HEK293 (cell line): ENCODE measurements at regions not wholly inside any gene's neighbourhood (a gene's known extent, or its start where the extent isn't known, plus 50 kb on each side); places are given as distances from the start of the nearest gene placed in this dataset.

Source experiments
- AEBP2 ChIP-seq: fragments of 450-650 bp; formaldehyde crosslinking; IDR thresholded peaks from 2 replicates; pipeline ENCODE4 v1.5.1; 2016; ENCODE audit warnings: missing biosample characterization, missing genetic modification characterization, borderline replicate concordance
- CTCF ChIP-seq: fragments of 450-650 bp; formaldehyde crosslinking; IDR thresholded peaks from 2 replicates; pipeline ENCODE4 v1.5.1; 2016; ENCODE audit warnings: missing biosample characterization, missing genetic modification characterization
- MZF1 ChIP-seq: fragments of 450-650 bp; formaldehyde crosslinking; IDR thresholded peaks from 2 replicates; pipeline ENCODE4 v1.5.1; 2017; ENCODE audit warnings: missing biosample characterization, missing genetic modification characterization, borderline replicate concordance
- PRDM1 ChIP-seq: fragments of 450-650 bp; formaldehyde crosslinking; IDR thresholded peaks from 2 replicates; pipeline ENCODE4; 2016; ENCODE audit warnings: missing biosample characterization, missing genetic modification characterization
- SETDB1 ChIP-seq: IDR thresholded peaks from one replicate; pipeline ENCODE4 v1.6.1; 2017; ENCODE audit warnings: mild to moderate bottlenecking, low read length, moderate library complexity, mixed read lengths; ENCODE audit not compliant: insufficient read length
- TCF7L2 ChIP-seq: IDR thresholded peaks from 2 replicates; pipeline ENCODE4 v1.6.1; 2011; ENCODE audit warnings: low read depth, mild to moderate bottlenecking, inconsistent platforms, low read length, moderate library complexity, borderline replicate concordance
- ZBTB8A ChIP-seq: fragments of 450-650 bp; formaldehyde crosslinking; IDR thresholded peaks from 2 replicates; pipeline ENCODE4 v1.5.1; 2016; ENCODE audit warnings: missing biosample characterization, missing genetic modification characterization
- ZNF114 ChIP-seq: fragments of 450-650 bp; formaldehyde crosslinking; IDR thresholded peaks from 2 replicates; pipeline ENCODE4 v1.5.0; 2017; ENCODE audit warnings: missing biosample characterization, missing genetic modification characterization
- ZNF121 ChIP-seq: fragments of 450-650 bp; formaldehyde crosslinking; IDR thresholded peaks from 2 replicates; pipeline ENCODE4 v1.5.1; 2016; ENCODE audit warnings: missing biosample characterization, missing genetic modification characterization
- ZNF23 ChIP-seq: fragments of 450-650 bp; formaldehyde crosslinking; IDR thresholded peaks from 2 replicates; pipeline ENCODE4 v1.5.1; 2016; ENCODE audit warnings: missing biosample characterization, missing genetic modification characterization, borderline replicate concordance
- ZNF280C ChIP-seq: fragments of 450-650 bp; formaldehyde crosslinking; IDR thresholded peaks from 2 replicates; pipeline ENCODE4 v1.5.1; 2016; ENCODE audit warnings: missing biosample characterization, missing genetic modification characterization
- ZNF350 ChIP-seq: fragments of 450-650 bp; formaldehyde crosslinking; IDR thresholded peaks from 2 replicates; pipeline ENCODE4 v1.5.0; 2017; ENCODE audit warnings: missing biosample characterization, mild to moderate bottlenecking, missing genetic modification characterization
- ZNF585B ChIP-seq: fragments of 450-650 bp; formaldehyde crosslinking; IDR thresholded peaks from 2 replicates; pipeline ENCODE4 v1.5.1; 2016; ENCODE audit warnings: missing biosample characterization, missing genetic modification characterization
- ZNF791 ChIP-seq: fragments of 450-650 bp; formaldehyde crosslinking; IDR thresholded peaks from 2 replicates; pipeline ENCODE4 v1.5.1; 2016; ENCODE audit warnings: missing biosample characterization, missing genetic modification characterization

- TF ChIP-seq PRDM1 (tag by site-specific recombination) (no peak), CTCF (tag by site-specific recombination) (no peak), ZNF121 (tag by site-specific recombination) (no peak), SETDB1 (no peak), ZNF114 (tag by site-specific recombination) (no peak), ZNF23 (tag by site-specific recombination) (no peak), ZNF350 (tag by site-specific recombination) (no peak), ZNF585B (tag by site-specific recombination) (no peak), TCF7L2 (no peak), MZF1 (tag by site-specific recombination) (no peak), ZBTB8A (tag by site-specific recombination) (no peak), AEBP2 (tag by site-specific recombination) (no peak), ZNF280C (tag by site-specific recombination) (no peak), ZNF791 (tag by site-specific recombination) (no peak)
Observed at GRCh38 chr10:118504044-118504443, 91.4 kb downstream of the PRLHR start.
